Prostate gland (tissue), 2 donors: ENCODE measurements at regions not wholly inside any gene's neighbourhood (a gene's known extent, or its start where the extent isn't known, plus 50 kb on each side); places are given as distances from the start of the nearest gene placed in this dataset.

ENCODE experiments used
- POLR2A ChIP-seq: fragments of 450-650 bp; IDR thresholded peaks from one replicate; pipeline ENCODE4 v1.6.1; 2016; ENCODE audit warnings: antibody characterized with exemption, mild to moderate bottlenecking
- POLR2AphosphoS5 ChIP-seq: sonication (generic); formaldehyde crosslinking; IDR thresholded peaks from one replicate; pipeline ENCODE4 v1.6.1; 2017; ENCODE audit warnings: antibody characterized with exemption
- TF ChIP-seq, protein P1 (sequence below), 4 experiments: fragments of 200-600 bp in 2 of 4; fragments of 450-650 bp in 2 of 4; sonication (generic) in 2 of 4; IDR thresholded peaks; 1 replicate in 3 of 4; 2 replicates in 1 of 4; pipeline ENCODE4 v1.5.1; 2016 to 2019; ENCODE audit warnings: antibody characterized with exemption in 4 of 4, mild to moderate bottlenecking in 2 of 4, moderate library complexity in 2 of 4

DNA sequence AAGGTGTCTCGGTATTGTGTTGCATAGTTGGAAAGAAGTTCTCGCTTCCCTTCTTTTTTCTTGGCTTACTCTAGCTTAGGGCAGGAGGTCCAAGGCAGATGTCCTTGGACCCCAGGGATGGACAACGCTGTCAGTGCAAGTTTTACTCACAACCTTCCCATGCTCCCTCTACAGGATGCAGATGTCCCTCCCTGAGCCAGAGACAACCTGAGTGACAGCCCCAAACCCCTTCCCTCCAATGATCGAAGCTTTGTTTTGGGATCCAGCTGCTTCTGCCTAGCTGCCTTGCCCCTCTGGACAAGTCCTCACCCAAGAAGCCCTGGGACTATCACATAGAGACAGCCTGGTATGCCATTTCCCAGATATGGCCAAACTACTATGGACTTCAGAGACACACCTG lies 112.0 kb upstream of the RAP1B start:
- TF ChIP-seq, protein P1, sequence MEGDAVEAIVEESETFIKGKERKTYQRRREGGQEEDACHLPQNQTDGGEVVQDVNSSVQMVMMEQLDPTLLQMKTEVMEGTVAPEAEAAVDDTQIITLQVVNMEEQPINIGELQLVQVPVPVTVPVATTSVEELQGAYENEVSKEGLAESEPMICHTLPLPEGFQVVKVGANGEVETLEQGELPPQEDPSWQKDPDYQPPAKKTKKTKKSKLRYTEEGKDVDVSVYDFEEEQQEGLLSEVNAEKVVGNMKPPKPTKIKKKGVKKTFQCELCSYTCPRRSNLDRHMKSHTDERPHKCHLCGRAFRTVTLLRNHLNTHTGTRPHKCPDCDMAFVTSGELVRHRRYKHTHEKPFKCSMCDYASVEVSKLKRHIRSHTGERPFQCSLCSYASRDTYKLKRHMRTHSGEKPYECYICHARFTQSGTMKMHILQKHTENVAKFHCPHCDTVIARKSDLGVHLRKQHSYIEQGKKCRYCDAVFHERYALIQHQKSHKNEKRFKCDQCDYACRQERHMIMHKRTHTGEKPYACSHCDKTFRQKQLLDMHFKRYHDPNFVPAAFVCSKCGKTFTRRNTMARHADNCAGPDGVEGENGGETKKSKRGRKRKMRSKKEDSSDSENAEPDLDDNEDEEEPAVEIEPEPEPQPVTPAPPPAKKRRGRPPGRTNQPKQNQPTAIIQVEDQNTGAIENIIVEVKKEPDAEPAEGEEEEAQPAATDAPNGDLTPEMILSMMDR (IDR thresholded peaks at IDR 0.05), result no peak
- TF ChIP-seq POLR2A (no peak), POLR2AphosphoS5 (no peak)
